ENCODE measurements at regions not wholly inside any gene's neighbourhood (a gene's known extent, or its start where the extent isn't known, plus 50 kb on each side); places are given as distances from the start of the nearest gene placed in this dataset.
"Not testable (repeated sequence)": the region's sequence is repeated elsewhere in the genome, so short reads cannot be mapped to it uniquely, and the experiment has no call there.

- DNase-seq = no peak
These were observed 84.9 kb upstream of the PWP1 start for GRCh38 chr12:107600581-107601144.

GRCh38 chr12:107602446-107602845 is 83.2 kb upstream of the PWP1 start:
- DNase-seq = no peak

- no peak for DNase-seq
These were observed 80.3 kb upstream of the PWP1 start for GRCh38 chr12:107605293-107605692.

GRCh38 chr12:107607464-107608392 is 77.9 kb upstream of the PWP1 start:
- peak; percentile 68 for DNase-seq

- DNase-seq = not testable (repeated sequence)
These were observed 76.8 kb upstream of the PWP1 start for GRCh38 chr12:107608779-107609178.

- DNase-seq = no peak
These were observed 75.4 kb upstream of the PWP1 start for GRCh38 chr12:107610021-107610859.

- no peak for DNase-seq
These were observed 73.1 kb upstream of the PWP1 start for GRCh38 chr12:107612508-107612907.

- DNase-seq = no peak
These were observed 68.7 kb upstream of the PWP1 start for GRCh38 chr12:107616941-107617340.

- DNase-seq = no peak
These were observed 67.5 kb upstream of the PWP1 start for GRCh38 chr12:107618106-107618505.

GRCh38 chr12:107619831-107620230 is 65.8 kb upstream of the PWP1 start:
- DNase-seq = no peak

GRCh38 chr12:107622001-107622400 is 63.6 kb upstream of the PWP1 start:
- no peak for DNase-seq

- DNase-seq = no peak
These were observed 61.1 kb upstream of the PWP1 start for GRCh38 chr12:107624493-107624892.

GRCh38 chr12:107631715-107632114 is 53.9 kb upstream of the PWP1 start:
- DNase-seq = no peak

- DNase-seq = no peak
These were observed 53.4 kb upstream of the PWP1 start for GRCh38 chr12:107632246-107632645.

- no peak for DNase-seq
These were observed 51.1 kb upstream of the PWP1 start for GRCh38 chr12:107634530-107634929.

GRCh38 chr12:107635139-107635538 is 50.5 kb upstream of the PWP1 start:
- no peak for DNase-seq
